Activated CD4-positive, alpha-beta memory T cell treated with anti-CD3 and anti-CD28 coated beads for 36 hours (primary cell): ENCODE measurements at regions not wholly inside any gene's neighbourhood (a gene's known extent, or its start where the extent isn't known, plus 50 kb on each side); places are given as distances from the start of the nearest gene placed in this dataset.
"Not testable (repeated sequence)": the region's sequence is repeated elsewhere in the genome, so short reads cannot be mapped to it uniquely, and the experiment has no call there.

Experiments used
- CTCF ChIA-PET: fragments of 350-600 bp; sonication (Branson Sonifier 250); formaldehyde crosslinking; loops from one replicate; lab custom pipeline; 2021; ENCODE audit warnings: antibody characterized with exemption, inconsistent platforms; lab: Charles Lee
- POLR2A ChIA-PET: fragments of 350-600 bp; sonication (Branson Sonifier 250); formaldehyde crosslinking; loops from one replicate; lab custom pipeline; 2021; ENCODE audit warnings: antibody characterized with exemption; lab: Charles Lee
- DNase-seq: peaks from one replicate; pipeline ENCODE4 v3.0.0-alpha.2; 2020
- H3K27ac Mint-ChIP-seq: one replicate; pipeline ENCODE4 v1.8.0; 2021; ENCODE audit warnings: mixed read lengths
- H3K27me3 Mint-ChIP-seq: one replicate; pipeline ENCODE4 v1.8.0; 2021; ENCODE audit warnings: mixed read lengths
- H3K36me3 Mint-ChIP-seq: one replicate; pipeline ENCODE4 v1.8.0; 2021; ENCODE audit warnings: mixed read lengths
- H3K4me1 Mint-ChIP-seq: one replicate; pipeline ENCODE4 v1.8.0; 2021; ENCODE audit warnings: low read depth, mixed read lengths
- H3K4me3 Mint-ChIP-seq: one replicate; pipeline ENCODE4 v1.8.0; 2021; ENCODE audit warnings: mild to moderate bottlenecking, mixed read lengths
- H3K9me3 Mint-ChIP-seq: one replicate; pipeline ENCODE4 v1.8.0; 2021; ENCODE audit warnings: mixed read lengths
- intact Hi-C: fragments of 100-400 bp; cut with micrococcal nuclease; formaldehyde crosslinking; loops from one replicate; pipeline ENCODE4 v1.15.1; 2023

DNA sequence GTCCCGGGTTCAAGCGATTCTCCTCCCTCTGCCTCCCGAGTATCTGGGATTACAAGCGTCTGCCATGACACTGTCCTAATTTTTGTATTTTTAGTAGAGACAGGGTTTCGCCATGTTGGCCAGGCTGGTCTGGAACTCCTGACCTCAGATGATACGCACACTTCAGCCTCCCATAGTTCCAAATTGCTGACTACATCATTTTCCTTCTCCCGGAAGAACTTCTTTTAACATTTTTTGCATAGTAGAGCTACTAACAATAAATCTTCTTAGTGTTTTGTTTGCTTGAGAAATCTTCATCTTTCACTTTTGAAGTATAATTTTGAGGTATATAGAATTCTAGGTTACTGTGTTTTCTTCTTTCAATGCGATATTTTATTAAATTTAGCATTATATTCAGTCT, 1415.1 kb upstream of the RAG2 start:
- ChIA-PET CTCF (no interaction called here), POLR2A (no interaction called here)
- intact Hi-C loops: no loop called here
- Mint-ChIP-seq H3K4me1 (no peaks in the 10 kb centered on the region), H3K36me3 (no peaks in the 10 kb centered on the region), H3K9me3 (peaks cover 9% of the 10 kb centered on the region), H3K27me3 (no peaks in the 10 kb centered on the region), H3K4me3 (no peak overlapping the region), H3K27ac (no peak overlapping the region)
- DNase-seq: no peak

DNA sequence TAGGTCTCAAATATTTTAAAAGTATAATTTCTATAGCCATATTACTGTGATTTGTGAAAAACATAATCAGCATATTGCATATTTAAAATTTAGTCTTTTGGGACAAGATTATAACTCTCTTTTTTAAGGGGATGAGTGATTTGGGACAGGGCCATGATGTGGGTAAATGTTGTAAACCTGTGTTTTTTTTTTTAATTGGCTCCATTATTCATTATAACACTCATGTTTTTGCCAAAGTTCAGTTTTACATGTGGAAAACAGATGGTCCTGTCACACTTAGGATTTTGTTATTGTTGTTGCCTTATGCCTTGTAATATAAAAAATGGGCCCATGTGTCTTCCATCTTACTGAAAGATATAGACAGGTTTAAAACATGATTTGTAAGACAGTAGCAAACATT, 1413.5 kb upstream of the RAG2 start:
- H3K27me3 Mint-ChIP-seq: no peaks in the 10 kb centered on the region
- ChIA-PET CTCF (no interaction called here), POLR2A (no interaction called here)
- H3K4me1 Mint-ChIP-seq: no peaks in the 10 kb centered on the region
- no peak for DNase-seq
- H3K9me3 Mint-ChIP-seq: peaks cover 9% of the 10 kb centered on the region
- intact Hi-C loops: no loop called here
- H3K4me3 Mint-ChIP-seq: no peak overlapping the region
- H3K36me3 Mint-ChIP-seq: no peaks in the 10 kb centered on the region
- H3K27ac Mint-ChIP-seq: no peak overlapping the region

DNA sequence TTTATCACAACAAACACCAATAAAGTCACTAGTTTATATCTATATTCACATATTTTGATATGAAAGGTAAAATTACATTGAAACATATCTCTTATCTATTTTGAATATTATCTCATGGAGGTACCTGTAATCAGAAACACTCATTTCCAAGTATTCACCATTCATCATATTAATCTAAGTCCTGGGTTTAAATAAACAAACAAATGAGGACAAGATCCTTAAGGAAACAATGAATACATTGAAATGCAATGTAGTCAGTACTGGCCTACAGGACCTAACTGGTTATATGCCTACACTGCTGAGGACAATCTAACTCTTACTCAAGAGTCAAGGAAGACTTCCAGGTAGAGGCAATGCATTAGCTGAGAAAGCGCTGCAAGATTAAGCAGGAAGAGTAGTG, 1411.9 kb upstream of the RAG2 start:
- CTCF ChIA-PET: no interaction called here
- H3K9me3 Mint-ChIP-seq: peaks cover 9% of the 10 kb centered on the region
- intact Hi-C loops: no loop called here

DNA sequence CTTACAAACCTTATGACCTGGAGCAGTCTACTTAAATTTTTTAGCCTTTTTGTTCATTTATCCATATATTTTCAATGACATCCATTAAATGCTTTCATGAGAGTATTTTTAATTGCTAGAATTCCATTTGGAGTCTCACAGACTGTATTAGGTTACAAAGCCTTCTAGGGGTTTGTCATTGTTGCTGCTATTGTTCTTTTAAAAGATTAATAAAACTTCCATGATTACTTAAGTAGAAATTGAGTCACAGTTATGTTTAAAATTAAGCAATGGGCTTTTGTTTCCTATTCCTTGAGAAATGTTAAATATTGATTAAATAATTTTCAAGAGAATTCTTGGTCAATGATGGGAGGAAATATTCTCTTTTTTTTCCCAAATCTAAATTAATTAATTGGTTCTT, 1408.4 kb upstream of the RAG2 start:
- POLR2A ChIA-PET: no interaction called here
- no peaks in the 10 kb centered on the region for H3K36me3 Mint-ChIP-seq
- no peaks in the 10 kb centered on the region for H3K27me3 Mint-ChIP-seq
- no peak overlapping the region for H3K4me3 Mint-ChIP-seq
- DNase-seq: no peak
- intact Hi-C loops: no loop called here
- H3K4me1 Mint-ChIP-seq: no peaks in the 10 kb centered on the region
- CTCF ChIA-PET: no interaction called here
- H3K27ac Mint-ChIP-seq: no peak overlapping the region
- peaks cover 20% of the 10 kb centered on the region for H3K9me3 Mint-ChIP-seq

More for the DNA sequence above, 1411.9 kb upstream of the RAG2 start:
- no peaks in the 10 kb centered on the region for H3K4me1 Mint-ChIP-seq
- POLR2A ChIA-PET: no interaction called here
- no peaks in the 10 kb centered on the region for H3K27me3 Mint-ChIP-seq
- no peaks in the 10 kb centered on the region for H3K36me3 Mint-ChIP-seq
- no peak overlapping the region for H3K27ac Mint-ChIP-seq
- DNase-seq: no peak
- H3K4me3 Mint-ChIP-seq: no peak overlapping the region

DNA sequence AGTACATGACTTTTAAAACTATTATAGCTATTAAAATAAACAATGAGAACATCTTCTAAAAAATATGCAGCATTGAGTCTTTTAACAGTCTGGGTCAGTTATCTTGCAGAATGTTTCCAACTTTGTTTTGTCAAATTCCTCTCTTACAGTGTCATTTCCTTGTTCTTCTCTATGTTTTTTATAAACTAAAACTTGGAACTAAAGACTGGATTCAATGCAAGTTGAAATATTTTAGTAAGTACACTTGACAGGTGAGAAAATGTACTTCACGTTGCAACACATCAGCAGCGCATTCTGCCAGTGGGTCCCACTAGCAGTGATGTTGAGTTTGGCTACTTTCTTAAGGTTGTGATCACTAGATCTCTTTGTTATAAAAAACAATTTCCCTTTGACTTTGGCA, 1407.6 kb upstream of the RAG2 start:
- ChIA-PET POLR2A (no interaction called here), CTCF (no interaction called here)
- no peak overlapping the region for H3K4me3 Mint-ChIP-seq
- intact Hi-C loops: no loop called here
- no peaks in the 10 kb centered on the region for H3K27me3 Mint-ChIP-seq
- H3K4me1 Mint-ChIP-seq: no peaks in the 10 kb centered on the region
- DNase-seq: no peak
- no peaks in the 10 kb centered on the region for H3K36me3 Mint-ChIP-seq
- H3K9me3 Mint-ChIP-seq: peaks cover 22% of the 10 kb centered on the region
- no peak overlapping the region for H3K27ac Mint-ChIP-seq

DNA sequence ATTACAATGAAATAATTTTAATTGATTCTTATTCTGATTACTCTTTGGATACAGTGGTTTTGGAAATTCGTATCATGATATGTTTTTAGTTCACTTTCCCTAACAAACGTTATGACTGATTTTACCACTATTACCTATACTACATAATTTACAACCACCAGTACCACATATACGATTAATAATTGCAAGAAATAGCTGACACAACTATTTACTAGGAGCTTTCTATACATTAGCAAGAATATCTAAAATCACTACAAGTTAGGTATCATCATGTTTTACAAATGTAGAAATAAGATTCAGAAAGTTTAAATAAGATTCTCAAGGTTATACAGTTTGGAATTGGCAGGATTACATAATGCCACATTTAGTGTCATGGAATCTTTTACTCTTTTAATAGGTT, 1401.1 kb upstream of the RAG2 start:
- Mint-ChIP-seq H3K4me3 (no peak overlapping the region), H3K27ac (no peak overlapping the region), H3K4me1 (no peaks in the 10 kb centered on the region), H3K9me3 (peaks cover 17% of the 10 kb centered on the region), H3K27me3 (no peaks in the 10 kb centered on the region), H3K36me3 (no peaks in the 10 kb centered on the region)
- ChIA-PET CTCF (no interaction called here), POLR2A (no interaction called here)
- intact Hi-C loops: no loop called here
- no peak for DNase-seq

DNA sequence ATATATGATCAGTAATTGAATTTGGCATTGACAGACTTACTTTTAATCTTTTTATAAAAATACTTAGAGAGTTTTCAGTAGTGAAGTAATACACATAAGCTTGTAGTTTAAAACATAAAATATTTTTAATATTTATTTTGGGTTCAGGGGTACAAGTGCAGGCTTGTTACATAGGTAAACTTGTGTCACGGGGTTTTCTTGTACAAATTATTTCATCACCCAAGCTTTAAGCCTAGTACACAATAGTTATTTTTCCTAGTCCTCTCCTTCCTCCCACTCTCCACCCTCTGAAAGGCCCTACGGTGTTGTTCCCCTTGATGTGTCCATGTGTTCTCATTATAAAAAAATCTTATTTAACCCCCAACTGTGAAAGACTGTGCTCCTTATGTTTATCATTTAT, 1397.8 kb upstream of the RAG2 start:
- peaks cover 14% of the 10 kb centered on the region for H3K9me3 Mint-ChIP-seq
- intact Hi-C loops: no loop called here
- no peaks in the 10 kb centered on the region for H3K4me1 Mint-ChIP-seq
- no peak overlapping the region for H3K4me3 Mint-ChIP-seq
- DNase-seq: no peak
- ChIA-PET POLR2A (no interaction called here), CTCF (no interaction called here)
- H3K27me3 Mint-ChIP-seq: no peaks in the 10 kb centered on the region
- H3K36me3 Mint-ChIP-seq: no peaks in the 10 kb centered on the region
- no peak overlapping the region for H3K27ac Mint-ChIP-seq

DNA sequence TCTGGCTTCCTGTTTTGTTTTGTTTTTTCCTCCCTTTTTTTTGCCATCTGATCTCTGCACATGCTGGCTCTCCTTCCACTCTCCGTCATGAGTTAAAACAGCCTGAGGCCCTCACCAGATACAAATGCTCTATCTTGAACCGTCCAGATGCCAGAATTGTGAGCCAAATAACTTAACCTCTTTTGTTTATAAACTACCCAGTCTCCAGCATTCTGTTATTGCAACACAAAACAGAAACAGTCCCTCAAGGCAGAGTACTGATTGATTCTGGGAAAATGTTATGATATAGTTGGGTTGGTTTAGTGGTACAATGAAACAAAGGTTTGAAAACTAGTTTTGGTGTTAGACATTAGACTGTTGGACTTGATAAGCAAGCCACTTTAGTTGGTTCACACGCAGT, 1390.0 kb upstream of the RAG2 start:
- CTCF ChIA-PET: no interaction called here
- DNase-seq: no peak
- Mint-ChIP-seq H3K4me3 (no peak overlapping the region), H3K27me3 (no peaks in the 10 kb centered on the region), H3K36me3 (no peaks in the 10 kb centered on the region), H3K9me3 (peaks cover 6% of the 10 kb centered on the region), H3K4me1 (no peaks in the 10 kb centered on the region), H3K27ac (no peak overlapping the region)
- intact Hi-C loops: no loop called here
- POLR2A ChIA-PET: no interaction called here

DNA sequence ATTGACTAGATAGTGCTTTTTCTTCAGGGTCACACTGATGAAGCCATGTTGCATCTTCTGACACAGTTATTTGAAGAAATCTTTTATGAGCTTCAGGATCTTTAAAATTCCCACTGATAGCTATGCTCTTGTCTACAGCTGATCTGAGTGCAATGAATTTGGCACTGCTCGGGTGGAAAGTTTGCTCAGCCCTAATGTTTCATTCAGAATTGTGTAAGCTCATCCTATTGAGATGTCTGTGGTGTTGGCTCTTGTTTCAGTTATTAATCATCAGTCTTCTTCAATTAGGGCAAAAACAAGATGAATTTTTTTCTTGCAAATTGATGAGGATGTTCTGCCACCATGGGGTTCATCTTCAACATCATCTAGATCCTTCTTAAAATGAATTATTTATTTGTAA, 1387.0 kb upstream of the RAG2 start:
- H3K4me1 Mint-ChIP-seq: no peaks in the 10 kb centered on the region

DNA sequence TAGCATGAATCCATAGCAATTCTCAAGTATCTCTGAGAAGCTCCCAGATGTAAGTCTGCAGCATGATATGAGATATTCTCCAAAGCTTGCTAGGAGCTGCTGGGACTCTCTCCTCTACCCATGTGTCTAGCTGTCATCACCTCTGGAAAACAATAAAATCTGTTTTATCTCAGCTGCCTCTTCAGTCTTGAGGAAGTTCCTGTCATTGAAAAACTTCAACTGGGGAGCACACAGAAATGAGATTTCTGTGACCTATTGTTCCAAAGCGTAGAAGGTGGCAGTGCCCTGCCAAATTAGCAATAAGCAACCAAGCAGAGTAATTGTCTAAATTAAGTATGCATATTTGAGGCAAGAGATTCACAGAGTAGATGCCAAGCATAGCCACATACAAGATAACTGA, 1380.6 kb upstream of the RAG2 start:
- H3K9me3 Mint-ChIP-seq: peaks cover 4% of the 10 kb centered on the region
- ChIA-PET CTCF (no interaction called here), POLR2A (no interaction called here)
- H3K4me3 Mint-ChIP-seq: no peak overlapping the region
- H3K4me1 Mint-ChIP-seq: no peaks in the 10 kb centered on the region
- H3K27ac Mint-ChIP-seq: no peak overlapping the region
- H3K36me3 Mint-ChIP-seq: no peaks in the 10 kb centered on the region
- H3K27me3 Mint-ChIP-seq: no peaks in the 10 kb centered on the region
- intact Hi-C loops: no loop called here
- DNase-seq: no peak

More for the DNA sequence above, 1387.0 kb upstream of the RAG2 start:
- ChIA-PET POLR2A (no interaction called here), CTCF (no interaction called here)
- Mint-ChIP-seq H3K36me3 (no peaks in the 10 kb centered on the region), H3K27me3 (no peaks in the 10 kb centered on the region), H3K4me3 (no peak overlapping the region), H3K27ac (no peak overlapping the region), H3K9me3 (peaks cover 2% of the 10 kb centered on the region)
- intact Hi-C loops: no loop called here
- no peak for DNase-seq

DNA sequence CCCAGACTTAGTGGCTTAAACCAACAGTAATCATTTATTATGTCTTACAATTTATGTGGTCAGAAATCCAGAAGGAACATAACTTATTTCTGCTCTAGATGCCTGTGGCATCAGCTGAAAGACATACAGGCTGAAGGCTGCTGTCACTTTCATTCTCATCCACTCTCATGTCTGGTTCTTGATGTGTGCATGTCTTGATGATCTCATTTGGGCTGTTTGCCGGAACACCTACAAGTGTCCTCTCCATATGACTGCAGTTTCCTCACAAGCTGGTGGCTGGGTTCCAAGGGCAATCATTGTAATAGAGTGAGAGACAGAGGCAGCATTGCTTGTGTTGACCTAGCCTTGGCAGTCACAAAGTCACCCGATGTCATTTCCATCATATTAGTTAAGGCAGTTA, 1375.9 kb upstream of the RAG2 start:
- H3K9me3 Mint-ChIP-seq: peaks cover 16% of the 10 kb centered on the region
- no peak overlapping the region for H3K4me3 Mint-ChIP-seq
- intact Hi-C loops: no loop called here
- ChIA-PET CTCF (no interaction called here), POLR2A (no interaction called here)
- no peak for DNase-seq
- H3K4me1 Mint-ChIP-seq: no peaks in the 10 kb centered on the region
- H3K27me3 Mint-ChIP-seq: no peaks in the 10 kb centered on the region
- H3K36me3 Mint-ChIP-seq: no peaks in the 10 kb centered on the region
- no peak overlapping the region for H3K27ac Mint-ChIP-seq

DNA sequence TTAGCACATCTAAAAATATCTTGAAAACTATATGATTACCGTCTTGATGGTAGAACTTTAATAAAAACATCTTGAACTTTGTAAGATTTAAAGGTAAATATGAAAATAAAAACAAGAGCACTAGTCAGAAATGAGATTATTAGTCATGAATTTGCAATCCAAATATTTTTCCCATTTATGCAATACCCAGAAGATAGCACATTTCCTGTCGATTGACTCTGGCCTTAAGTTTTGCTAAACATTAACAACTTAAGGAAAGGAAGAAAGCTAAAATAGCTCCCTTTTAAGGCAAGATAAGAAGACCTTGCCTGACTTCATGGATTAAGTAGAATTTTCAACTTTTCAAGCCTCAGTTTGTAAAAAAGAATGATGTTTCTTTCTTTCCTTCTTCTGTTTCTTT, 1374.7 kb upstream of the RAG2 start:
- DNase-seq: no peak
- Mint-ChIP-seq H3K4me3 (no peak overlapping the region), H3K27ac (no peak overlapping the region), H3K36me3 (no peaks in the 10 kb centered on the region), H3K4me1 (no peaks in the 10 kb centered on the region), H3K9me3 (peaks cover 18% of the 10 kb centered on the region), H3K27me3 (no peaks in the 10 kb centered on the region)
- POLR2A ChIA-PET: no interaction called here
- CTCF ChIA-PET: no interaction called here
- intact Hi-C loops: no loop called here

DNA sequence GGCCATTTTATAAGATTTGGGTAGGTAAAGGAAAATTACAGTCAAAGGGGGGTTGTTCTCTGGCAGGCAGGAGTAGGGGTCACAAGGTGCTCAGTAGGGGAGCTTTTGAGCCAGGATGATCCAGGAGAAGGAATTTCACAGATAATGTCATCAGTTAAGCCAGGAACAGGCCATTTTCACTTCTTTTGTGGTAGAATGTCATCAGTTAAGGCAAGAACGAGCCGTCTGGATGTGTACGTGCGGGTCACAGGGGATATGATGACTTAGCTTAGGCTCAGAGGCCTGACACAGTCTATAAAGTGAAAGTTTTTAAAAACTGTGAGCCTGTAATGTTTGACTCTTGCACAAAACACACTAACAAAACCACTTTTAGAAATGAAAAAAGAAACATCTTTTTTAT, 1371.3 kb upstream of the RAG2 start:
- H3K4me1 Mint-ChIP-seq, POLR2A ChIA-PET, H3K27ac Mint-ChIP-seq, H3K36me3 Mint-ChIP-seq, intact Hi-C loops, DNase-seq, H3K4me3 Mint-ChIP-seq, CTCF ChIA-PET, H3K27me3 Mint-ChIP-seq: not testable (repeated sequence)
- peaks cover 28% of the 10 kb centered on the region for H3K9me3 Mint-ChIP-seq

DNA sequence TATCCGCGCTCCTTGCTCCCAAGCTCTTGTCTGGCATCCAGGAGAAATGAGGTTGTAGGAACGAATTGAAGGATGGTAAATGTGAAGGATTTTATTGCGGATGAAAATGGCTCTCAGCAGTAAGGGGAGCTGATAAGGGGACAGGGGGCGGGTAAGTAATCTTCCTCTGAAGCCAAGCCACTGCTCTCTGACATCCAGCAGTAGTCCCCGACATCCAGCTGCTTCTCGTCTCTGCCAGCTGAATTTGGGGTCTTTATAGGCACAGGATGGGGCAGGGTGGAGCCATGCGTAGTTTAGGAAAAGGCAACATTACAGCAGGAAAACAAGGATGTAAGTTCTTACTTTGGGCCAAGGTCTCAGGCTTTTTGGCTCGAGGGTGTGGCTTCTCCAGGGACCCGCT, 1370.1 kb upstream of the RAG2 start:
- intact Hi-C loops: no loop called here
- DNase-seq: no peak
- no peaks in the 10 kb centered on the region for H3K27me3 Mint-ChIP-seq
- H3K4me1 Mint-ChIP-seq: no peaks in the 10 kb centered on the region
- POLR2A ChIA-PET: no interaction called here
- CTCF ChIA-PET: no interaction called here
- H3K27ac Mint-ChIP-seq: no peak overlapping the region
- H3K9me3 Mint-ChIP-seq: peaks cover 27% of the 10 kb centered on the region
- H3K36me3 Mint-ChIP-seq: no peaks in the 10 kb centered on the region
- H3K4me3 Mint-ChIP-seq: no peak overlapping the region
